Astrocyte of the cerebellum (primary cell): ENCODE measurements at regions not wholly inside any gene's neighbourhood (a gene's known extent, or its start where the extent isn't known, plus 50 kb on each side); places are given as distances from the start of the nearest gene placed in this dataset.

ENCODE experiments used
- DNase-seq: peaks from one replicate; pipeline ENCODE4 v3.0.0-alpha.2; 2011; ENCODE audit warnings: low read depth
- H3K4me3 ChIP-seq: 2 replicates; pipeline ENCODE4 v1.5.1; 2011; ENCODE audit warnings: mild to moderate bottlenecking, low read depth, low read length, moderate library complexity
- CTCF ChIP-seq: IDR thresholded peaks from 2 replicates; pipeline ENCODE4 v1.5.1; 2012; ENCODE audit warnings: low read length, low read depth, moderate library complexity, mild to moderate bottlenecking; ENCODE audit errors: missing control alignments
- in situ Hi-C: cut with HindIII; loops from 2 replicates; pipeline ENCODE4 v1.10.0; 2017; ENCODE audit warnings: low sequenced_read_pairs

- in situ Hi-C loops = no loop called here
- DNase-seq = no peak
- no peak for TF ChIP-seq CTCF
- no peak overlapping the region for H3K4me3 ChIP-seq
Observed at GRCh38 chr2:19806591-19806990, 95.2 kb downstream of the TTC32 start.

- in situ Hi-C loops = no loop called here
- TF ChIP-seq CTCF = no peak
- H3K4me3 ChIP-seq = no peak overlapping the region
- no peak for DNase-seq
Observed at GRCh38 chr2:19806131-19806530, 95.7 kb downstream of the TTC32 start.

- H3K4me3 ChIP-seq = no peak overlapping the region
- TF ChIP-seq CTCF = no peak
- in situ Hi-C loops = no loop called here
- DNase-seq = no peak
Observed at GRCh38 chr2:19805266-19805665, 96.5 kb downstream of the TTC32 start.

GRCh38 chr2:19804639-19805260 lies 97.0 kb downstream of the TTC32 start:
- no peak for TF ChIP-seq CTCF
- no peak overlapping the region for H3K4me3 ChIP-seq
- DNase-seq = no peak
- in situ Hi-C loops = no loop called here

GRCh38 chr2:19802086-19802841 lies 99.5 kb downstream of the TTC32 start:
- TF ChIP-seq CTCF = no peak
- H3K4me3 ChIP-seq = no peak overlapping the region
- in situ Hi-C loops = no loop called here
- no peak for DNase-seq

GRCh38 chr2:19801367-19802080 lies 100.3 kb downstream of the TTC32 start:
- TF ChIP-seq CTCF = no peak
- H3K4me3 ChIP-seq = no peak overlapping the region
- in situ Hi-C loops = no loop called here
- peak; percentile 95 for DNase-seq
